HUES6 (cell line): ENCODE measurements at regions not wholly inside any gene's neighbourhood (a gene's known extent, or its start where the extent isn't known, plus 50 kb on each side); places are given as distances from the start of the nearest gene placed in this dataset.
"Not testable (repeated sequence)": the region's sequence is repeated elsewhere in the genome, so short reads cannot be mapped to it uniquely, and the experiment has no call there.

Source experiments
- H3K27ac ChIP-seq: 2 replicates; pipeline ENCODE4 v1.7.0; 2013; ENCODE audit warnings: low read depth, mild to moderate bottlenecking, low read length, inconsistent platforms
- H3K27me3 ChIP-seq: 2 replicates; pipeline ENCODE4 v1.6.1; 2013; ENCODE audit warnings: low read length; ENCODE audit not compliant: control insufficient read depth, insufficient read depth
- H3K36me3 ChIP-seq: 2 replicates; pipeline ENCODE4 v1.6.1; 2013; ENCODE audit warnings: low read length; ENCODE audit not compliant: control insufficient read depth, insufficient read depth
- H3K4me1 ChIP-seq: 2 replicates; pipeline ENCODE4 v1.6.1; 2013; ENCODE audit warnings: low read length; ENCODE audit not compliant: control insufficient read depth, insufficient read depth
- H3K4me3 ChIP-seq: 2 replicates; pipeline ENCODE4 v1.5.1; 2013; ENCODE audit warnings: low read depth, low read length
- H3K9ac ChIP-seq: one replicate; pipeline ENCODE4 v1.6.1; 2013; ENCODE audit warnings: mild to moderate bottlenecking, low read length
- H3K9me3 ChIP-seq: 2 replicates; pipeline ENCODE4 v1.6.1; 2013; ENCODE audit warnings: low read depth, low read length; ENCODE audit not compliant: control insufficient read depth, insufficient read depth

- no peaks in the 10 kb centered on the region for H3K27me3 ChIP-seq
- H3K9me3 ChIP-seq: peaks cover 11% of the 10 kb centered on the region; the same call in 1 of the 2 replicates
- no peaks in the 10 kb centered on the region for H3K36me3 ChIP-seq
- no peak overlapping the region for H3K9ac ChIP-seq
- no peak overlapping the region for H3K27ac ChIP-seq
- H3K4me3 ChIP-seq: no peak overlapping the region
- peaks cover 6% of the 10 kb centered on the region; the same call in 1 of the 2 replicates for H3K4me1 ChIP-seq
Observed at GRCh38 chr1:178036090-178036489, 57.8 kb upstream of the RASAL2 start.

- H3K36me3 ChIP-seq: no peaks in the 10 kb centered on the region
- H3K9ac ChIP-seq: no peak overlapping the region
- H3K27me3 ChIP-seq: no peaks in the 10 kb centered on the region
- H3K4me3 ChIP-seq: peak overlapping the region; percentile 67
- peaks cover 11% of the 10 kb centered on the region; the same call in 1 of the 2 replicates for H3K9me3 ChIP-seq
- H3K4me1 ChIP-seq: peaks cover 6% of the 10 kb centered on the region; the same call in 1 of the 2 replicates
- H3K27ac ChIP-seq: no peak overlapping the region
Observed at GRCh38 chr1:178037510-178038253, 56.2 kb upstream of the RASAL2 start.

GRCh38 chr1:178038372-178038771 is 55.5 kb upstream of the RASAL2 start:
- no peaks in the 10 kb centered on the region for H3K27me3 ChIP-seq
- H3K27ac ChIP-seq: no peak overlapping the region
- peak overlapping the region; percentile 67; the same call in 1 of the 2 replicates for H3K4me3 ChIP-seq
- no peak overlapping the region for H3K9ac ChIP-seq
- H3K4me1 ChIP-seq: no peaks in the 10 kb centered on the region
- H3K9me3 ChIP-seq: peaks cover 11% of the 10 kb centered on the region; the same call in 1 of the 2 replicates
- no peaks in the 10 kb centered on the region for H3K36me3 ChIP-seq

- Histone ChIP-seq H3K27ac (no peak overlapping the region), H3K9ac (no peak overlapping the region), H3K9me3 (peaks cover 16% of the 10 kb centered on the region; the same call in 1 of the 2 replicates), H3K27me3 (no peaks in the 10 kb centered on the region), H3K4me1 (no peaks in the 10 kb centered on the region), H3K36me3 (no peaks in the 10 kb centered on the region), H3K4me3 (no peak overlapping the region)
Observed at GRCh38 chr1:178039891-178040290, 54.0 kb upstream of the RASAL2 start.

- not testable (repeated sequence) for H3K4me1 ChIP-seq, H3K9me3 ChIP-seq, H3K9ac ChIP-seq, H3K27me3 ChIP-seq, H3K36me3 ChIP-seq, H3K4me3 ChIP-seq, H3K27ac ChIP-seq
Observed at GRCh38 chr1:178043940-178044339, 50.0 kb upstream of the RASAL2 start.
